OCI-LY3 (cell line): ENCODE measurements at regions not wholly inside any gene's neighbourhood (a gene's known extent, or its start where the extent isn't known, plus 50 kb on each side); places are given as distances from the start of the nearest gene placed in this dataset.
"Not testable (repeated sequence)": the region's sequence is repeated elsewhere in the genome, so short reads cannot be mapped to it uniquely, and the experiment has no call there.

ENCODE experiments used
- H2AFZ ChIP-seq: fragments of 200-600, 300-600 bp; shearing (Covaris generic); 2 replicates; pipeline ENCODE4 v1.6.0; 2014; ENCODE audit warnings: antibody characterized with exemption, low read depth, low read length
- H3K27ac ChIP-seq: fragments of 200-600, 300-600 bp; sonication (generic); 2 replicates; pipeline ENCODE4 v1.5.1; 2014; ENCODE audit warnings: mild to moderate bottlenecking, low read length, moderate library complexity, mixed read lengths
- H3K27me3 ChIP-seq: fragments of 200-600, 300-600 bp; sonication (generic); 2 replicates; pipeline ENCODE4 v1.6.1; 2014; ENCODE audit warnings: low read depth, low read length, mixed read lengths
- H3K36me3 ChIP-seq: fragments of 200-600, 300-600 bp; sonication (generic); replicated peaks from 2 replicates; pipeline ENCODE3; 2014; ENCODE audit warnings: low read depth, low read length, mixed read lengths
- H3K4me1 ChIP-seq: fragments of 300-600, 200-600 bp; sonication (generic); 2 replicates; pipeline ENCODE4 v1.6.1; 2014; ENCODE audit warnings: low read length, mixed read lengths
- H3K4me2 ChIP-seq: fragments of 200-600, 300-600 bp; sonication (generic); 2 replicates; pipeline ENCODE4 v1.6.1; 2014; ENCODE audit warnings: low read length, mixed read lengths
- H3K4me3 ChIP-seq: fragments of 300-600, 200-600 bp; sonication (generic); 2 replicates; pipeline ENCODE4 v1.5.1; 2014; ENCODE audit warnings: antibody characterized with exemption, mild to moderate bottlenecking, low read length, moderate library complexity
- H3K79me2 ChIP-seq: fragments of 300-600, 200-600 bp; shearing (Covaris generic); 2 replicates; pipeline ENCODE4 v1.6.1; 2014; ENCODE audit warnings: mild to moderate bottlenecking, low read length, mixed read lengths
- H3K9ac ChIP-seq: fragments of 300-600, 200-600 bp; shearing (Covaris generic); 2 replicates; pipeline ENCODE4 v1.6.0; 2014; ENCODE audit warnings: mild to moderate bottlenecking, low read length, moderate library complexity
- H3K9me3 ChIP-seq: fragments of 200-600, 300-600 bp; shearing (Covaris generic); 2 replicates; pipeline ENCODE4 v1.6.1; 2014; ENCODE audit warnings: low read length, mixed read lengths; ENCODE audit not compliant: insufficient read depth
- H4K20me1 ChIP-seq: fragments of 200-600, 300-600 bp; sonication (generic); 2 replicates; pipeline ENCODE4 v1.6.1; 2016; ENCODE audit warnings: low read length, mixed read lengths; ENCODE audit not compliant: insufficient read depth
- CTCF ChIP-seq: fragments of 200-600, 300-600 bp; sonication (generic); IDR thresholded peaks from 2 replicates; pipeline ENCODE4 v1.5.1; 2014; ENCODE audit warnings: antibody characterized with exemption, low read length, low read depth
- EZH2phosphoT487 ChIP-seq: fragments of 200-600 bp; shearing (Covaris generic); IDR thresholded peaks from 2 replicates; pipeline ENCODE4 v1.6.1; 2018; ENCODE audit warnings: antibody characterized with exemption, mixed run types, low read depth

- peak overlapping the region; percentile 74 for H3K27ac ChIP-seq
- H2AFZ ChIP-seq, result no peak overlapping the region
- H3K4me2 ChIP-seq, result no peak overlapping the region
- H3K9ac ChIP-seq, result no peak overlapping the region
- H3K36me3 ChIP-seq, result peaks cover 10% of the 10 kb centered on the region
- H3K4me3 ChIP-seq, result no peak overlapping the region
- H3K79me2 ChIP-seq, result peaks cover 27% of the 10 kb centered on the region
- H3K9me3 ChIP-seq, result no peaks in the 10 kb centered on the region
- H3K4me1 ChIP-seq, result peaks cover 55% of the 10 kb centered on the region
- TF ChIP-seq EZH2phosphoT487 (no peak), CTCF (no peak)
- peaks cover 25% of the 10 kb centered on the region for H4K20me1 ChIP-seq
- H3K27me3 ChIP-seq, result peaks cover 9% of the 10 kb centered on the region; the same call in 1 of the 2 replicates
Observed at GRCh38 chr14:105926373-105927095, 400.2 kb downstream of the TMEM121 start.

GRCh38 chr14:105927096-105928060, 401.0 kb downstream of the TMEM121 start:
- Histone ChIP-seq H3K27ac (peak overlapping the region; percentile 74), H3K9ac (no peak overlapping the region), H3K4me2 (no peak overlapping the region), H3K4me3 (no peak overlapping the region), H3K4me1 (peaks cover 55% of the 10 kb centered on the region), H3K79me2 (peaks cover 19% of the 10 kb centered on the region), H3K27me3 (peaks cover 15% of the 10 kb centered on the region), H2AFZ (no peak overlapping the region), H3K36me3 (peaks cover 6% of the 10 kb centered on the region), H3K9me3 (no peaks in the 10 kb centered on the region), H4K20me1 (peaks cover 16% of the 10 kb centered on the region)
- TF ChIP-seq CTCF, result no peak
- TF ChIP-seq EZH2phosphoT487, result no peak

- not testable (repeated sequence) for H4K20me1 ChIP-seq, H3K79me2 ChIP-seq, H3K4me3 ChIP-seq, H3K9me3 ChIP-seq, H2AFZ ChIP-seq, H3K36me3 ChIP-seq
- H3K9ac ChIP-seq, result peak overlapping the region; percentile 30; the same call in 1 of the 2 replicates
- H3K4me2 ChIP-seq, result peak overlapping the region; percentile 47
- peak overlapping the region; percentile 74 for H3K27ac ChIP-seq
- H3K4me1 ChIP-seq, result peaks cover 50% of the 10 kb centered on the region
- peaks cover 23% of the 10 kb centered on the region for H3K27me3 ChIP-seq
Observed at GRCh38 chr14:105928171-105929111, 402.1 kb downstream of the TMEM121 start.

- peak overlapping the region; percentile 32; the same call in 1 of the 2 replicates for H3K9ac ChIP-seq
- no peak overlapping the region for H2AFZ ChIP-seq
- peak overlapping the region; percentile 47 for H3K4me2 ChIP-seq
- peak overlapping the region; percentile 74 for H3K27ac ChIP-seq
- peaks cover 28% of the 10 kb centered on the region for H3K27me3 ChIP-seq
- H3K9me3 ChIP-seq, result no peaks in the 10 kb centered on the region
- H3K4me1 ChIP-seq, result peaks cover 50% of the 10 kb centered on the region
- H3K36me3 ChIP-seq, result no peaks in the 10 kb centered on the region
- TF ChIP-seq EZH2phosphoT487 (no peak), CTCF (no peak)
- no peak overlapping the region; the same call in 1 of the 2 replicates for H3K4me3 ChIP-seq
- H4K20me1 ChIP-seq, result peaks cover 1% of the 10 kb centered on the region; the same call in 1 of the 2 replicates
- no peaks in the 10 kb centered on the region for H3K79me2 ChIP-seq
Observed at GRCh38 chr14:105929327-105930081, 403.1 kb downstream of the TMEM121 start.
